ENCODE measurements at regions not wholly inside any gene's neighbourhood (a gene's known extent, or its start where the extent isn't known, plus 50 kb on each side); places are given as distances from the start of the nearest gene placed in this dataset.
A peak's percentile ranks its signal among the peaks of the same experiment; 100 is the strongest.
"Not testable (repeated sequence)": the region's sequence is repeated elsewhere in the genome, so short reads cannot be mapped to it uniquely, and the experiment has no call there.

DNA sequence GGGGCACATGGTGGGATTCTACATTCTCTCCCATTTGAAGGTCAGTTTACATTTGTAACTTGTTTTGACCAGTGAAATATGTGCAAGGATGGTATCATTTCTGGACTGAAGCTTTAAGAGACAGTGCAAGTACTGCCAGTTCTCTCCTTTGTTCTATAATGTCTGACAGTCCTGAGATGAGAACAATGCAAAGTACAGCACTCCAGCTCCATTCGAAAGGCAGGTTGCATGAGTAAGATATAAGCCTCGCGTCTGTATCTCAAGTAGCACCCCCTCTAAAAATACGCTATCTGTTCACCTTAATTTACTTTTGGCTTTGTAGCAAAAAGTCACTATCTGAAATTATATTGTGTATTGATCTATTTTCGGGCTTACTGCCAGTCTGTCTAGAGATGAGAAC lies 1122.2 kb upstream of the TMEM132C start:
- H3K4me3 Mint-ChIP-seq, result no peak overlapping the region
- no peak for ATAC-seq (replicated peaks; ENCODE audit: extremely low read depth, poor library complexity, severe bottlenecking)
- no peak for DNase-seq (ENCODE audit: low spot score in 2 of 2)
- no peak overlapping the region for H3K27ac Mint-ChIP-seq (ENCODE audit: low read depth)
- peaks cover 25% of the 10 kb centered on the region for H3K27me3 Mint-ChIP-seq
- H3K36me3 Mint-ChIP-seq (ENCODE audit: insufficient read depth), result peaks cover 4% of the 10 kb centered on the region
- H3K9me3 Mint-ChIP-seq, result peaks cover 12% of the 10 kb centered on the region
- peaks cover 11% of the 10 kb centered on the region for H3K4me1 Mint-ChIP-seq

DNA sequence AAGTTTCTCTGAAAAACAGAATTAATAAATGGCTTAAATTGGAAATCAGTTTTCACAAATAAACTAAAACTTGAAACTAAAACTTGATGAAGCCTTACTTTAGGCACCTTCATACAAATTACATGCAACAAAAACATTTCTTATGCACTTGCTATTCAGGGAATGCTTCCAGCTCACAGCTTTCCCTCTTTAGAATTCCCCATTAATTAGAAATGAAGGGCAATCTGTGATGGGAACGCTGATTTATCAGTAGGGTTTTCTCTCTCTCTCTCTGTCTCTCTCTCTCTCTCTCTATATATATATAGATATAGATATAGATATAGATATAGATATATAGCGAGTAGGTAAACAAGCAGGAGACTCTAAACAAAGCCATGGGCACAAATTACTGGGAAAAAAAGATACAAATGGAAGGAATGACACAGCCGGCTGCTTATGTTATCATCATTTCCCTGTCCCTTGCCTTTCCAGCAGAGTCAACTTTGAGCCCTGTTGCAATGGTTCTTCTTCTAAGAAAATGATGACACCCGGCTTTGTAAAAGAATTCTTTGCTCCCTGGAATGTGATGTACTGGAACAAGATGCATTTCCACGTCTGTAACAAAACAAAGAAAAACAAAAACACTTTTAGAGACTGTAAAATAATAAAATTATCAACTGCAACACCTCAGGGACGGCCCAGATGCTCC lies 1121.6 kb upstream of the TMEM132C start:
- peak overlapping the region; percentile 60 for H3K27ac Mint-ChIP-seq (ENCODE audit: low read depth)
- H3K9me3 Mint-ChIP-seq, result peaks cover 7% of the 10 kb centered on the region
- DNase-seq (ENCODE audit: low spot score in 2 of 2) (no peak), ATAC-seq (replicated peaks; ENCODE audit: extremely low read depth, poor library complexity, severe bottlenecking) (no peak)
- peaks cover 19% of the 10 kb centered on the region for H3K27me3 Mint-ChIP-seq
- peaks cover 4% of the 10 kb centered on the region for H3K36me3 Mint-ChIP-seq (ENCODE audit: insufficient read depth)
- H3K4me1 Mint-ChIP-seq, result peaks cover 11% of the 10 kb centered on the region
- H3K4me3 Mint-ChIP-seq, result peak overlapping the region; percentile 85

GRCh38 chr12:127145929-127146789 lies 1120.8 kb upstream of the TMEM132C start:
- Mint-ChIP-seq H3K36me3 (ENCODE audit: insufficient read depth) (peaks cover 4% of the 10 kb centered on the region), H3K4me1 (peaks cover 11% of the 10 kb centered on the region), H3K27me3 (peaks cover 11% of the 10 kb centered on the region), H3K27ac (ENCODE audit: low read depth) (peak overlapping the region; percentile 60), H3K4me3 (peak overlapping the region; percentile 85), H3K9me3 (peaks cover 6% of the 10 kb centered on the region)
- DNase-seq (ENCODE audit: low spot score in 2 of 2), result peak; percentile 34 to 40
- ATAC-seq (replicated peaks; ENCODE audit: extremely low read depth, poor library complexity, severe bottlenecking), result peak; percentile 77

GRCh38 chr12:127146991-127147718 lies 1119.8 kb upstream of the TMEM132C start:
- no peaks in the 10 kb centered on the region for H3K9me3 Mint-ChIP-seq
- ATAC-seq (replicated peaks; ENCODE audit: extremely low read depth, poor library complexity, severe bottlenecking) (no peak), DNase-seq (ENCODE audit: low spot score in 2 of 2) (no peak)
- H3K36me3 Mint-ChIP-seq (ENCODE audit: insufficient read depth), result peaks cover 4% of the 10 kb centered on the region
- H3K4me3 Mint-ChIP-seq, result no peak overlapping the region
- H3K27ac Mint-ChIP-seq (ENCODE audit: low read depth), result no peak overlapping the region
- H3K27me3 Mint-ChIP-seq, result peaks cover 5% of the 10 kb centered on the region
- peaks cover 11% of the 10 kb centered on the region for H3K4me1 Mint-ChIP-seq

DNA sequence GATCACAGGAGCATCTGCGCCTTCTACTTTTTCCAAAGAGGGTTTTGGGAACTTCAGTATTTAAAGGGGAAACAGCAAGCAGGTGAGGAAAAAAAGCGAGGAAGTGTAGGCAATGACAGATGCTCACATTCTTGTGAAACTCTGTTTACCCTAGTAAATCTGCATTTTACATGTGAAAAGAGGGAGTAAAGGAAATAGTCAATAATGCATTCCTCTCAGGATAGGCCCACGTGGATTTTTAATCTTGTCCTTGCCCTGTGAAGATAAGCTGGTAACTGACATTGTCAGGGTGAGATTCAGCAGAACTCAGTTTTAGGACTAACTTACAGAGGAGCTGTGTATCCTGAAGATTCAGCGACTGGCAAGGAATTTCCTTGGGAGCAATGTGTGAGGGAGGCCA lies 1119.2 kb upstream of the TMEM132C start:
- ATAC-seq (replicated peaks; ENCODE audit: extremely low read depth, poor library complexity, severe bottlenecking) (no peak), DNase-seq (ENCODE audit: low spot score in 2 of 2) (no peak)
- no peaks in the 10 kb centered on the region for H3K9me3 Mint-ChIP-seq
- no peak overlapping the region for H3K4me3 Mint-ChIP-seq
- peaks cover 11% of the 10 kb centered on the region for H3K4me1 Mint-ChIP-seq
- H3K27me3 Mint-ChIP-seq, result no peaks in the 10 kb centered on the region
- H3K36me3 Mint-ChIP-seq (ENCODE audit: insufficient read depth), result peaks cover 4% of the 10 kb centered on the region
- H3K27ac Mint-ChIP-seq (ENCODE audit: low read depth), result no peak overlapping the region

- Mint-ChIP-seq H3K27me3 (no peaks in the 10 kb centered on the region), H3K36me3 (ENCODE audit: insufficient read depth) (peaks cover 4% of the 10 kb centered on the region), H3K27ac (ENCODE audit: low read depth) (no peak overlapping the region), H3K9me3 (no peaks in the 10 kb centered on the region), H3K4me1 (peaks cover 11% of the 10 kb centered on the region), H3K4me3 (no peak overlapping the region)
- DNase-seq (ENCODE audit: low spot score in 2 of 2) (no peak), ATAC-seq (replicated peaks; ENCODE audit: extremely low read depth, poor library complexity, severe bottlenecking) (no peak)
Observed at GRCh38 chr12:127148318-127148717, 1118.7 kb upstream of the TMEM132C start.

- no peaks in the 10 kb centered on the region for H3K27me3 Mint-ChIP-seq
- H3K36me3 Mint-ChIP-seq (ENCODE audit: insufficient read depth), result peaks cover 4% of the 10 kb centered on the region
- peaks cover 11% of the 10 kb centered on the region for H3K4me1 Mint-ChIP-seq
- no peak for ATAC-seq (replicated peaks; ENCODE audit: extremely low read depth, poor library complexity, severe bottlenecking)
- no peak overlapping the region for H3K27ac Mint-ChIP-seq (ENCODE audit: low read depth)
- H3K9me3 Mint-ChIP-seq, result no peaks in the 10 kb centered on the region
- DNase-seq (ENCODE audit: low spot score in 2 of 2), result no peak
- H3K4me3 Mint-ChIP-seq, result no peak overlapping the region
Observed at GRCh38 chr12:127149226-127149964, 1117.6 kb upstream of the TMEM132C start.

GRCh38 chr12:127150028-127150427 lies 1116.9 kb upstream of the TMEM132C start:
- no peak for DNase-seq (ENCODE audit: low spot score in 2 of 2)
- no peaks in the 10 kb centered on the region for H3K9me3 Mint-ChIP-seq
- no peak for ATAC-seq (replicated peaks; ENCODE audit: extremely low read depth, poor library complexity, severe bottlenecking)
- peaks cover 4% of the 10 kb centered on the region for H3K36me3 Mint-ChIP-seq (ENCODE audit: insufficient read depth)
- H3K4me3 Mint-ChIP-seq, result no peak overlapping the region
- no peaks in the 10 kb centered on the region for H3K27me3 Mint-ChIP-seq
- peaks cover 11% of the 10 kb centered on the region for H3K4me1 Mint-ChIP-seq
- H3K27ac Mint-ChIP-seq (ENCODE audit: low read depth), result no peak overlapping the region

DNA sequence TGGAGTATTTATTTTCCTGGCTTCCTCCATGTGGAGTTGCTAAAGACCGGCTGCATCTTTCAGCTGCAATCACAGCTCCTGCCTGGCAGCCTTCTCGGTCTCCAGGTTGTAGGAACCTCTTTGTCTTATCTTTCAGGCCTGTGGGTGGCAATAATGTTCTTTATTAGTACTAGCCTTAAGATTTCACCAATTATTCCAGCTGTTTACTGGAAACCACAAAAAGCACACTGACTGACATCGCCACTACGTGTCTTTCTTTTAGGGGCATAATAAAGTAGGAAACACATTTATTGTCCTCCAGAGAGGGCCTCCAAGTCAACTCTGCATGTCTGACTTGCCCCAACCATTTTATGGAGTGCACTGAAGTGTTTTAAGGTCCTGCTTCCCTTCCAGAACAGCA lies 1116.5 kb upstream of the TMEM132C start:
- ATAC-seq (replicated peaks; ENCODE audit: extremely low read depth, poor library complexity, severe bottlenecking), result no peak
- peaks cover 4% of the 10 kb centered on the region for H3K36me3 Mint-ChIP-seq (ENCODE audit: insufficient read depth)
- DNase-seq (ENCODE audit: low spot score in 2 of 2), result no peak
- H3K27me3 Mint-ChIP-seq, result no peaks in the 10 kb centered on the region
- H3K4me1 Mint-ChIP-seq, result peaks cover 10% of the 10 kb centered on the region
- no peaks in the 10 kb centered on the region for H3K9me3 Mint-ChIP-seq
- H3K4me3 Mint-ChIP-seq, result no peak overlapping the region
- H3K27ac Mint-ChIP-seq (ENCODE audit: low read depth), result no peak overlapping the region

DNA sequence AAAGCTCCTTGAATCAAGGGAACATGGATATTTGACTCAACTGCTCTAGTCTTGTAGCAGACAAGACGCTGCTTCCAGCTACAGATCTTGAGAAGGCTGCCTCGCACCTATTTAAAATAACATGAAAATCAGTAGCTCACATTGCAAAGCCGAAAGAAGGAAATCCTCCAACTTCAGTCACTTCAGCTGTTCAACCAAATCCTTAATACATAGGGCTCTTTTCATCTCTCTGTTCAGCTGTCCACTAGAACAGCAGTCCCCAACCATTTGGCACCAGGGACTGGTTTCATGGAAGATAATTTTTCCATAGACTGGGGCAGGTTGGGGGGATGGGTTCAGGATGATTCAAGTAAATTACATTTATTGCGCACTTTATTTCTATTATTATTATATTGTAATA lies 1116.0 kb upstream of the TMEM132C start:
- DNase-seq (ENCODE audit: low spot score in 2 of 2) (no peak), ATAC-seq (replicated peaks; ENCODE audit: extremely low read depth, poor library complexity, severe bottlenecking) (no peak)
- H3K36me3 Mint-ChIP-seq (ENCODE audit: insufficient read depth), result no peaks in the 10 kb centered on the region
- no peak overlapping the region for H3K27ac Mint-ChIP-seq (ENCODE audit: low read depth)
- no peaks in the 10 kb centered on the region for H3K27me3 Mint-ChIP-seq
- H3K4me3 Mint-ChIP-seq, result no peak overlapping the region
- peaks cover 6% of the 10 kb centered on the region for H3K4me1 Mint-ChIP-seq
- no peaks in the 10 kb centered on the region for H3K9me3 Mint-ChIP-seq

DNA sequence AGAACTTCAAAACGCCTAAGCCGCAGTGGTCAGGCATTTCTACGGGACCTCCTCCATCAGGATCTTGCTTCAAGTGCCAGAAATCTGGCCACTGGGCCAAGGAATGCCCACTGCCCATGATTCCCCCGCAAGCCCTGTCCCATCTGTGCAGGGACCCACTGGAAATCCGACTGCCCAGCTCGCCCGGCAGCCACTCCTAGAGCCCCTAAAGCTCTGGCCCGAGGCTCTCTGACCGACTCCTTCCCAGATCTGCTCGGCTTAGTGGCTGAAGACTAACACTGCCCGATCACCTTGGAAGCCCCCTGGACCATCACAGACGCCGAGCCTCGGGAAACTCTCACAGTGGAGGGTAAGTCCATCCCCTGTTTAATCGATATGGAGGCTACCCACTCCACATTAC lies 1113.0 kb upstream of the TMEM132C start:
- no peaks in the 10 kb centered on the region for H3K4me1 Mint-ChIP-seq
- no peak overlapping the region for H3K4me3 Mint-ChIP-seq
- no peak overlapping the region for H3K27ac Mint-ChIP-seq (ENCODE audit: low read depth)
- no peak for ATAC-seq (replicated peaks; ENCODE audit: extremely low read depth, poor library complexity, severe bottlenecking)
- no peaks in the 10 kb centered on the region for H3K36me3 Mint-ChIP-seq (ENCODE audit: insufficient read depth)
- no peaks in the 10 kb centered on the region for H3K27me3 Mint-ChIP-seq
- no peak for DNase-seq (ENCODE audit: low spot score in 2 of 2)
- H3K9me3 Mint-ChIP-seq, result no peaks in the 10 kb centered on the region

- not testable (repeated sequence) for H3K9me3 Mint-ChIP-seq; DNase-seq (ENCODE audit: low spot score in 2 of 2); H3K4me1 Mint-ChIP-seq; ATAC-seq (replicated peaks; ENCODE audit: extremely low read depth, poor library complexity, severe bottlenecking); H3K4me3 Mint-ChIP-seq; H3K27me3 Mint-ChIP-seq; H3K27ac Mint-ChIP-seq (ENCODE audit: low read depth); H3K36me3 Mint-ChIP-seq (ENCODE audit: insufficient read depth)
Observed at GRCh38 chr12:127154830-127155229, 1112.1 kb upstream of the TMEM132C start.
